Dendritic cell treated with granulocyte-macrophage colony-stimulating factor and Interleukin-4, amounts not matched to agents 40 ng/mL and 50 ng/mL, for 4 days (primary cell): ENCODE measurements at regions not wholly inside any gene's neighbourhood (a gene's known extent, or its start where the extent isn't known, plus 50 kb on each side); places are given as distances from the start of the nearest gene placed in this dataset.
"Not testable (repeated sequence)": the region's sequence is repeated elsewhere in the genome, so short reads cannot be mapped to it uniquely, and the experiment has no call there.

ENCODE experiments used
- H3K27ac Mint-ChIP-seq: one replicate; pipeline ENCODE4 v1.8.0; 2022; ENCODE audit warnings: mild to moderate bottlenecking, mixed read lengths
- H3K27me3 Mint-ChIP-seq: one replicate; pipeline ENCODE4 v1.8.0; 2022; ENCODE audit warnings: mild to moderate bottlenecking, mixed read lengths
- H3K36me3 Mint-ChIP-seq: one replicate; pipeline ENCODE4 v1.8.0; 2022; ENCODE audit warnings: low read depth, mixed read lengths
- H3K4me1 Mint-ChIP-seq: one replicate; pipeline ENCODE4 v1.8.0; 2022; ENCODE audit warnings: low read depth, mixed read lengths
- H3K4me3 Mint-ChIP-seq: one replicate; pipeline ENCODE4 v1.8.0; 2022; ENCODE audit warnings: mild to moderate bottlenecking, moderate library complexity, mixed read lengths
- H3K9me3 Mint-ChIP-seq: one replicate; pipeline ENCODE4 v1.8.0; 2022; ENCODE audit warnings: mixed read lengths
- intact Hi-C: fragments of 100-400 bp; cut with micrococcal nuclease; formaldehyde crosslinking; loops from one replicate; pipeline ENCODE4 v1.15.0; 2022

DNA sequence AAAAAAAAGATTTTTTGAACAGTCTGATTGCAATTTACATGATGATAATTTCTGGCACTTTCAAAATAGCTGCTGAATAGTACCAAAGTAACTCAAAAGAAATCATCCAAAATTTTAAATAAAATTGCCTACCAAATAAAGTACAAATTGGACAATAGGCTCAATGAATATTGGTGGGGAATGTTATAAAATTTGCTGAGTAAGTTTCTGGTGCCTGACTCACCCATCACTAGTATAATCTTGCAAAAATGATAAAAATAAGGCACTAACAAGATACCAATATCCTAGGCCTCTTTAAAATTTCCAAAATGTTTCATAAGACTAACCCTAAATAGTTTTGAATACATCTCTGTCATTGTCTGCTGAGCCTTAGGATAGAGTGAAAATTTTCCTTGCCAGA lies 145.3 kb upstream of the LRFN5 start:
- Mint-ChIP-seq H3K27me3 (no peaks in the 10 kb centered on the region), H3K9me3 (no peaks in the 10 kb centered on the region), H3K4me1 (no peaks in the 10 kb centered on the region), H3K4me3 (no peak overlapping the region), H3K36me3 (no peaks in the 10 kb centered on the region), H3K27ac (no peak overlapping the region)
- intact Hi-C loops, result no loop called here

- no peaks in the 10 kb centered on the region for H3K36me3 Mint-ChIP-seq
- no peak overlapping the region for H3K4me3 Mint-ChIP-seq
- no peaks in the 10 kb centered on the region for H3K4me1 Mint-ChIP-seq
- intact Hi-C loops, result no loop called here
- H3K27ac Mint-ChIP-seq, result no peak overlapping the region
- no peaks in the 10 kb centered on the region for H3K27me3 Mint-ChIP-seq
- no peaks in the 10 kb centered on the region for H3K9me3 Mint-ChIP-seq
Observed at GRCh38 chr14:41457393-41457792, 149.3 kb upstream of the LRFN5 start.

DNA sequence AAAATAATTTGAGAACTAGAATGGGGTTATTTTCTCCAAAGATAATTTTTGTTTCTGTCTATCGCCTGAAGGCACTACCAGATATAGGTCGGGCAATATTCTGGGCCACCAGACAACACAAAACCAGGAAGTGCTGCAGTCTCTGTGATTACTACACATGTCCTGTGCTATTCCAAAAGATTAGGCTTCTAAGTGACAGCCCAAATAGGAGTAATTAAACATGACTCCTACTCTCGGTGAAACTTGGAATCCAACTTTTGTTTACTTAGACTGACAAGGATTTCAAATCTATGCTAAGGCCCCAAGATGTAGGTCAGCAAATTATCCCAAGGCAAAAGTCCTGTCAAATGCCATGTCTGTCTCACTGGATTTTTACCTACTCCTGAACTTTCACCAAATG lies 157.6 kb upstream of the LRFN5 start:
- Mint-ChIP-seq H3K27ac (no peak overlapping the region), H3K4me3 (no peak overlapping the region), H3K27me3 (no peaks in the 10 kb centered on the region), H3K9me3 (no peaks in the 10 kb centered on the region), H3K4me1 (no peaks in the 10 kb centered on the region), H3K36me3 (no peaks in the 10 kb centered on the region)
- intact Hi-C loops, result no loop called here

GRCh38 chr14:41446008-41446407 lies 160.7 kb upstream of the LRFN5 start:
- no peak overlapping the region for H3K27ac Mint-ChIP-seq
- no peaks in the 10 kb centered on the region for H3K9me3 Mint-ChIP-seq
- H3K4me1 Mint-ChIP-seq, result no peaks in the 10 kb centered on the region
- intact Hi-C loops, result no loop called here
- H3K4me3 Mint-ChIP-seq, result no peak overlapping the region
- H3K36me3 Mint-ChIP-seq, result no peaks in the 10 kb centered on the region
- H3K27me3 Mint-ChIP-seq, result no peaks in the 10 kb centered on the region

- H3K27me3 Mint-ChIP-seq, result no peaks in the 10 kb centered on the region
- H3K4me1 Mint-ChIP-seq, result no peaks in the 10 kb centered on the region
- intact Hi-C loops, result no loop called here
- H3K9me3 Mint-ChIP-seq, result peaks cover 14% of the 10 kb centered on the region
- no peak overlapping the region for H3K4me3 Mint-ChIP-seq
- H3K27ac Mint-ChIP-seq, result no peak overlapping the region
- no peaks in the 10 kb centered on the region for H3K36me3 Mint-ChIP-seq
Observed at GRCh38 chr14:41423503-41423902, 183.2 kb upstream of the LRFN5 start.

GRCh38 chr14:41421308-41421707 lies 185.4 kb upstream of the LRFN5 start:
- H3K36me3 Mint-ChIP-seq, H3K27ac Mint-ChIP-seq, intact Hi-C loops, H3K4me3 Mint-ChIP-seq, H3K4me1 Mint-ChIP-seq, H3K9me3 Mint-ChIP-seq, H3K27me3 Mint-ChIP-seq: not testable (repeated sequence)

GRCh38 chr14:41419709-41420108 lies 187.0 kb upstream of the LRFN5 start:
- no peaks in the 10 kb centered on the region for H3K9me3 Mint-ChIP-seq
- no peaks in the 10 kb centered on the region for H3K27me3 Mint-ChIP-seq
- H3K36me3 Mint-ChIP-seq, result no peaks in the 10 kb centered on the region
- H3K4me3 Mint-ChIP-seq, result no peak overlapping the region
- intact Hi-C loops, result no loop called here
- no peak overlapping the region for H3K27ac Mint-ChIP-seq
- no peaks in the 10 kb centered on the region for H3K4me1 Mint-ChIP-seq

- Mint-ChIP-seq H3K27me3 (no peaks in the 10 kb centered on the region), H3K4me1 (no peaks in the 10 kb centered on the region), H3K4me3 (no peak overlapping the region), H3K9me3 (no peaks in the 10 kb centered on the region), H3K36me3 (no peaks in the 10 kb centered on the region), H3K27ac (no peak overlapping the region)
- intact Hi-C loops, result no loop called here
Observed at GRCh38 chr14:41418851-41419250, 187.8 kb upstream of the LRFN5 start.

DNA sequence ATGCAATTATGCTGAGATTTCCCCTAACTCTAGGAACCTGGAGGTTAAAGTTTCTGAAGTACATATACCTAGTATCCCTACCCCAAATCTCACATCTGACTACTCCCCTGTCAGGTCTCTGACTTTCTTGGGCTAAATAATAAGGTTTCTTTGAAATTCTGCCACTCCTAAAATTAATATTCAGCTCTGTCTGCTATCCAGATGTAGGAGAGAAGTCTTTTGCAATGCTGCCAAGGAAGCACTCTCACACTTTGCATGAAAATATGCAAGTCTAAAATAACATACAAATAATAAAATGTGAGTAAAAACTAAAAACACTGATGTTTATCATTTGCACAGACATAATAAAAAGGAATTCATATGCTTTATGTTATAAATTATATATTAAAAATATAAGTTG lies 196.9 kb upstream of the LRFN5 start:
- Mint-ChIP-seq H3K9me3 (no peaks in the 10 kb centered on the region), H3K4me3 (no peak overlapping the region), H3K27me3 (no peaks in the 10 kb centered on the region), H3K36me3 (no peaks in the 10 kb centered on the region), H3K27ac (no peak overlapping the region), H3K4me1 (no peaks in the 10 kb centered on the region)
- intact Hi-C loops, result no loop called here

GRCh38 chr14:41404126-41404525 lies 202.6 kb upstream of the LRFN5 start:
- Mint-ChIP-seq H3K27ac (no peak overlapping the region), H3K4me3 (no peak overlapping the region), H3K27me3 (no peaks in the 10 kb centered on the region), H3K36me3 (no peaks in the 10 kb centered on the region), H3K4me1 (no peaks in the 10 kb centered on the region), H3K9me3 (no peaks in the 10 kb centered on the region)
- intact Hi-C loops, result no loop called here

DNA sequence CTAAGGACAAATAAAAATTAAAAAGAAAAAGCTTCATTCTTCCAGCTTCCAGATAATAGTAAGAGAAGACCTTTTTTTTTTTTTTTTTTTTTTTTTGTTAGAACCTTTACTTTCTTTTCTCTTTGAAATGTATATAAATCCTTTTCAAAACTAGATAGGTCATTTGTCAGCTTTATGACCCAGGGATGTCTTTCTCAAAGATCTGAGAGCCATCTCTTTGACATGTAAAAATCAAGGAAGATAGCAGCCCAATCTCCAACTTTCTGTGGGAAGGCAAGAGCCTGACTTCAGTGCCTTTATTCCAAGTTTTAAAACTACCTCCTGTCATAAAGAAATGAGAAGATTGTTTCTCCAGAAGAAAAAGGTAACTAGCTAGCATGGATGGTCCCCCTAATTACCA lies 203.3 kb upstream of the LRFN5 start:
- no peaks in the 10 kb centered on the region for H3K9me3 Mint-ChIP-seq
- H3K27ac Mint-ChIP-seq, result no peak overlapping the region
- no peaks in the 10 kb centered on the region for H3K27me3 Mint-ChIP-seq
- no peaks in the 10 kb centered on the region for H3K36me3 Mint-ChIP-seq
- intact Hi-C loops, result no loop called here
- no peak overlapping the region for H3K4me3 Mint-ChIP-seq
- no peaks in the 10 kb centered on the region for H3K4me1 Mint-ChIP-seq

DNA sequence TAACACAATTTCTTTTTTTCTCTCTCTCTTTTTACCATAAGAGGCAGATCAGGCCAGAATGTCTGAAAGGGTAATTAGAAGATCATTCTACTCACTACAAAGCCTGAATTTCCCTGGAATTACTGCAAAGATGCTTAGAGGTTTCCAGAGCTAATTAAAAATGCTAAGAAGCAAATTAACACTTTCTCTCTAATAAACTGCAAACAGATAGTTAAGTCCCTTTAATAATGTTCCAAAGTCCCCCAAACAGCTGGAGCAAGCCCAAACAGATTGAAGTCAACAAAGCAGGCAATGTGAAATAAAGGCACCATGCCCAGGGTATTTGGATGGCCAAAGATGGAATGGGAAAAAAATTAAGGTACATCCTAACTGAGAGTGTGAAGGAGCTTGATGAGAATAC lies 208.8 kb upstream of the LRFN5 start:
- Mint-ChIP-seq H3K4me1 (no peaks in the 10 kb centered on the region), H3K4me3 (no peak overlapping the region), H3K36me3 (no peaks in the 10 kb centered on the region), H3K9me3 (no peaks in the 10 kb centered on the region), H3K27ac (no peak overlapping the region), H3K27me3 (no peaks in the 10 kb centered on the region)
- intact Hi-C loops, result no loop called here

DNA sequence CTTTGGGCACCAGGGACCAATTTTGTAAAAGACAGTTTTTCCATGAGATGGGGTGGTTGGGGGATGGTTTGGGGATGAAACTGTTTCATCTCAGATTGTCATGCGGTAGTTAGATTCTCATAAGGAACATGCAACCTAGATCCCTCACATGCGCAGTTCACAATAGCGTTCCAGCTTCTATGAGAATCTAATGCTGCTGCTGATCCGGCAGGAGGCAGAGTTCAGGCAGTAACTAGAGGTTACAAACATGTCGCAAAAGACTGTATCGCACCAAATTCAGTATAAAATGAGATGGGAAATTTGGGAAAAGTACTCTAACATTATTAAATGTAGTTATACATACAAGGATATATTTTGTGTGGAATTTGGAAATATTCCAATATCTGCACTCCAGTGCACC lies 213.2 kb upstream of the LRFN5 start:
- H3K36me3 Mint-ChIP-seq, result no peaks in the 10 kb centered on the region
- no peak overlapping the region for H3K4me3 Mint-ChIP-seq
- H3K4me1 Mint-ChIP-seq, result no peaks in the 10 kb centered on the region
- no peaks in the 10 kb centered on the region for H3K9me3 Mint-ChIP-seq
- intact Hi-C loops, result no loop called here
- H3K27ac Mint-ChIP-seq, result no peak overlapping the region
- no peaks in the 10 kb centered on the region for H3K27me3 Mint-ChIP-seq

GRCh38 chr14:41392226-41392625 lies 214.4 kb upstream of the LRFN5 start:
- H3K4me3 Mint-ChIP-seq, result no peak overlapping the region
- no peaks in the 10 kb centered on the region for H3K4me1 Mint-ChIP-seq
- H3K36me3 Mint-ChIP-seq, result no peaks in the 10 kb centered on the region
- intact Hi-C loops, result no loop called here
- no peaks in the 10 kb centered on the region for H3K27me3 Mint-ChIP-seq
- H3K27ac Mint-ChIP-seq, result no peak overlapping the region
- H3K9me3 Mint-ChIP-seq, result no peaks in the 10 kb centered on the region

- Mint-ChIP-seq H3K4me1 (no peaks in the 10 kb centered on the region), H3K4me3 (no peak overlapping the region), H3K27me3 (no peaks in the 10 kb centered on the region), H3K27ac (no peak overlapping the region), H3K9me3 (no peaks in the 10 kb centered on the region), H3K36me3 (no peaks in the 10 kb centered on the region)
- intact Hi-C loops, result no loop called here
Observed at GRCh38 chr14:41389355-41389754, 217.3 kb upstream of the LRFN5 start.

DNA sequence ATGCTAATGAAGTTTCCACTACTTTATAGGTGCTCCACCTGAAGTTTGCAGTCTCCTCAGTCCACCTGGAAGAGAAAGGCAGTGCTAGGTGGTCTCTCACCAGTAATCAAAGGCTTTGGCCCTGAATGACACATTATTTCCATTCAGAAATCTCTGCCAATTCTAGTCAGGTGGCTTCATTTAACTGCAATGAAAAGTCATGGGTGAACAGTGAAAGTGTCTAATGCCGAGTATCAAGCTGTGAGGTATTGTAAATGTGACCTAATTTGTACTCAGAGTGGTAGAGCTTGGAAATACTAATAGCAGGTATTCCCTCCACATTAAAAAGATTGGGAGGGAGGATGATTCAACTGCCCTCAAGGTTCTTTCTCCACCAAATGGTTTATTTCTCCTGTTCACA lies 220.9 kb upstream of the LRFN5 start:
- Mint-ChIP-seq H3K9me3 (no peaks in the 10 kb centered on the region), H3K27me3 (no peaks in the 10 kb centered on the region), H3K27ac (no peak overlapping the region), H3K4me3 (no peak overlapping the region), H3K4me1 (no peaks in the 10 kb centered on the region), H3K36me3 (no peaks in the 10 kb centered on the region)
- intact Hi-C loops, result no loop called here
